KMS-11 (cell line): ENCODE measurements at regions not wholly inside any gene's neighbourhood (a gene's known extent, or its start where the extent isn't known, plus 50 kb on each side); places are given as distances from the start of the nearest gene placed in this dataset.

Source experiments
- H2AFZ ChIP-seq: fragments of 200-600 bp; sonication (generic); 2 replicates; pipeline ENCODE4 v1.6.1; 2016; ENCODE audit warnings: antibody characterized with exemption, mixed run types, low read depth
- H3K27ac ChIP-seq: fragments of 200-600 bp; sonication (generic); 2 replicates; pipeline ENCODE4 v1.6.1; 2016; ENCODE audit warnings: mild to moderate bottlenecking, mixed run types
- H3K27me3 ChIP-seq: fragments of 200-600 bp; sonication (generic); 2 replicates; pipeline ENCODE4 v1.6.1; 2017; ENCODE audit warnings: mild to moderate bottlenecking, low read depth, mixed run types, moderate library complexity; ENCODE audit not compliant: insufficient read depth
- H3K36me3 ChIP-seq: fragments of 200-600 bp; sonication (generic); 2 replicates; pipeline ENCODE4 v1.6.1; 2017; ENCODE audit warnings: mild to moderate bottlenecking, mixed run types; ENCODE audit not compliant: insufficient read depth
- H3K4me1 ChIP-seq: fragments of 200-600 bp; sonication (generic); 2 replicates; pipeline ENCODE4 v1.6.1; 2016; ENCODE audit warnings: mild to moderate bottlenecking, low read depth, mixed run types; ENCODE audit not compliant: poor library complexity, severe bottlenecking
- H3K4me2 ChIP-seq: fragments of 200-600 bp; sonication (generic); 2 replicates; pipeline ENCODE4 v1.7.0; 2016; ENCODE audit warnings: mild to moderate bottlenecking, mixed run types
- H3K4me3 ChIP-seq: fragments of 200-600 bp; sonication (generic); IDR thresholded peaks from 2 replicates; pipeline ENCODE4 v1.6.1; 2017; ENCODE audit warnings: low read depth, low read length, mixed read lengths; ENCODE audit not compliant: insufficient read depth
- H3K79me2 ChIP-seq: fragments of 200-600 bp; sonication (generic); 2 replicates; pipeline ENCODE4 v1.6.1; 2016; ENCODE audit warnings: low read depth, mixed run types; ENCODE audit not compliant: insufficient read depth
- H3K9ac ChIP-seq: fragments of 200-600 bp; sonication (generic); 2 replicates; pipeline ENCODE4 v1.6.1; 2016; ENCODE audit warnings: mild to moderate bottlenecking, mixed run types
- H4K20me1 ChIP-seq: fragments of 200-600 bp; sonication (generic); 2 replicates; pipeline ENCODE4 v1.6.1; 2016; ENCODE audit warnings: mild to moderate bottlenecking, mixed run types; ENCODE audit not compliant: insufficient read depth
- TF ChIP-seq, protein P1 (sequence below): fragments of 200-600 bp; sonication (generic); conservative IDR thresholded peaks from 2 replicates; pipeline ENCODE4 v1.6.1; 2017; ENCODE audit warnings: low read depth, mild to moderate bottlenecking, antibody characterized with exemption, low read length, moderate library complexity, mixed read lengths

DNA sequence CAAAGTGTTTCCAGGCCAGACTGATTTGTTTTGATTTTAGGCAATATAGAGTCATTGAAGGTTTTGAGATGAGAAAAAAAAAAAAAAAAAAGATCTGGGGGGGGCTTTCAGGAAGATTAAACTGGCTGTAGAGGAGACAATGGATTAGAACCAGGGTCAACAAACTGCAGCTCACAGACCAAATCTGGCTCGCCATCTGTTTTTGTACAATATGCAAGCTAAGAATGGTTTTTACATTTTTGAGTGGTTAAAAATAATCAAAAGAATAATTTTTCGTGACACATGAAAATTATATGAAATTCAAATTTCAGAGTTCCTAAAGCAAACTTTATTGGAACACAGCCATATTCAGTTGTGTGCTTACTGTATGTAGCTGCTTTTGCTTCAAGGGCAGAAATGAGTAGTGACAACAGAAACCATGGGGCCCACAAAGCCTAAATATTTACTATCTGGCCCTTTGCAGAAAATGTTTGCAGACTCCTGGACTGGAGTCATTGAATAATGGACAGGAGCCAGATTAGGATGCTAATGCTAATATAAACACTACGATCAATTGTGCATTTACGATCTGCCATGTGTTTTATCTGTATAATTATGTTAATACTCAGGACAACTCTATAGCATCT, 375.7 kb upstream of the DAB1 start:
- no peaks in the 10 kb centered on the region for H3K27me3 ChIP-seq
- no peak overlapping the region for H2AFZ ChIP-seq
- no peaks in the 10 kb centered on the region for H3K36me3 ChIP-seq
- no peaks in the 10 kb centered on the region for H4K20me1 ChIP-seq
- H3K4me3 ChIP-seq, result no peak overlapping the region
- TF ChIP-seq, protein P1, sequence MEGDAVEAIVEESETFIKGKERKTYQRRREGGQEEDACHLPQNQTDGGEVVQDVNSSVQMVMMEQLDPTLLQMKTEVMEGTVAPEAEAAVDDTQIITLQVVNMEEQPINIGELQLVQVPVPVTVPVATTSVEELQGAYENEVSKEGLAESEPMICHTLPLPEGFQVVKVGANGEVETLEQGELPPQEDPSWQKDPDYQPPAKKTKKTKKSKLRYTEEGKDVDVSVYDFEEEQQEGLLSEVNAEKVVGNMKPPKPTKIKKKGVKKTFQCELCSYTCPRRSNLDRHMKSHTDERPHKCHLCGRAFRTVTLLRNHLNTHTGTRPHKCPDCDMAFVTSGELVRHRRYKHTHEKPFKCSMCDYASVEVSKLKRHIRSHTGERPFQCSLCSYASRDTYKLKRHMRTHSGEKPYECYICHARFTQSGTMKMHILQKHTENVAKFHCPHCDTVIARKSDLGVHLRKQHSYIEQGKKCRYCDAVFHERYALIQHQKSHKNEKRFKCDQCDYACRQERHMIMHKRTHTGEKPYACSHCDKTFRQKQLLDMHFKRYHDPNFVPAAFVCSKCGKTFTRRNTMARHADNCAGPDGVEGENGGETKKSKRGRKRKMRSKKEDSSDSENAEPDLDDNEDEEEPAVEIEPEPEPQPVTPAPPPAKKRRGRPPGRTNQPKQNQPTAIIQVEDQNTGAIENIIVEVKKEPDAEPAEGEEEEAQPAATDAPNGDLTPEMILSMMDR, result no peak
- H3K9ac ChIP-seq, result no peak overlapping the region
- no peak overlapping the region for H3K4me2 ChIP-seq
- H3K79me2 ChIP-seq, result no peaks in the 10 kb centered on the region
- no peaks in the 10 kb centered on the region for H3K4me1 ChIP-seq
- no peak overlapping the region for H3K27ac ChIP-seq

DNA sequence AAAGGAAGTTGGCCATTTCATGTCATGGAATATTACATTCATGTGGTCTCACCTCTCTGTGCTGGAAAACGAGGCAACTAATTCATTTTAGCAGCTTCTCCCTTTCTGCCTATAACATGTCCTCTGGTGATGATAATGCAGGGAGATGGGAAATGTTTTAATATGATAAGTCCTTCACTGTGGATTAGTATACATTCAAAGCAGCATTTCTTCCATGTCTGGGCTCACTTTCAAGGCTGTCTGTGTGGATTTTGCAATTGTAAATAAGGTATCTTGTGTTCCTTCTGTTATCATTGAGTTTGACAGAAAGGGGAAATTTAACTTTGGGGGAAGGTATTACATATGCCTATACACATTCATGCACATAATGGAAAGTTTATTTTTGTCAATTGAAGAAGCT, 374.7 kb upstream of the DAB1 start:
- no peak overlapping the region for H3K27ac ChIP-seq
- H3K27me3 ChIP-seq, result no peaks in the 10 kb centered on the region

DNA sequence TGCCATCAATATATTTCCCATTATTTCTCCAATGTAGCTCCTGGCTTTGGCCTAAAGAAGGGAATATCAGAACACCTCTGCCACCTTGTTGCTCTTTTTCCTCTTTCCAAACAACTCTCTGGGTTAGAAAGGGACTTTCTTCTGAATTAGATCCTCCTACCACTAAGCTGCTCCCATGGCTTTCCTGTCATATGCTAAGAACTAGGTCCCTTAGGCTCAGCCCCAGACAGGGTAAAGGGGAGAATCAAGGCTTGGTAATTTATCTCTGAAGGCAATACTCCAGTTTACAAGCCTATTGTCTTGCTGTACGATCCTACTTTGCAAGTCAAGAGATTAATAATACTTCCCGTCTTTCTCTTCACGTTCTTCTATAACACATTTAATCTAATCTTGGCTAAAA, 373.2 kb upstream of the DAB1 start:
- no peak overlapping the region for H3K4me2 ChIP-seq
- no peak overlapping the region for H3K27ac ChIP-seq
- no peak overlapping the region for H3K9ac ChIP-seq
- H3K27me3 ChIP-seq, result no peaks in the 10 kb centered on the region
- H3K79me2 ChIP-seq, result no peaks in the 10 kb centered on the region
- no peaks in the 10 kb centered on the region for H4K20me1 ChIP-seq
- no peaks in the 10 kb centered on the region for H3K36me3 ChIP-seq
- H3K4me3 ChIP-seq, result no peak overlapping the region
- TF ChIP-seq, protein P1, result no peak
- no peak overlapping the region for H2AFZ ChIP-seq
- H3K4me1 ChIP-seq, result no peaks in the 10 kb centered on the region

More for the DNA sequence above, 374.7 kb upstream of the DAB1 start:
- H3K36me3 ChIP-seq, result no peaks in the 10 kb centered on the region
- no peaks in the 10 kb centered on the region for H3K4me1 ChIP-seq
- TF ChIP-seq, protein P1, result no peak
- no peak overlapping the region for H3K4me3 ChIP-seq
- no peaks in the 10 kb centered on the region for H3K79me2 ChIP-seq
- no peak overlapping the region for H3K4me2 ChIP-seq
- no peak overlapping the region for H3K9ac ChIP-seq
- H2AFZ ChIP-seq, result no peak overlapping the region
- H4K20me1 ChIP-seq, result no peaks in the 10 kb centered on the region

DNA sequence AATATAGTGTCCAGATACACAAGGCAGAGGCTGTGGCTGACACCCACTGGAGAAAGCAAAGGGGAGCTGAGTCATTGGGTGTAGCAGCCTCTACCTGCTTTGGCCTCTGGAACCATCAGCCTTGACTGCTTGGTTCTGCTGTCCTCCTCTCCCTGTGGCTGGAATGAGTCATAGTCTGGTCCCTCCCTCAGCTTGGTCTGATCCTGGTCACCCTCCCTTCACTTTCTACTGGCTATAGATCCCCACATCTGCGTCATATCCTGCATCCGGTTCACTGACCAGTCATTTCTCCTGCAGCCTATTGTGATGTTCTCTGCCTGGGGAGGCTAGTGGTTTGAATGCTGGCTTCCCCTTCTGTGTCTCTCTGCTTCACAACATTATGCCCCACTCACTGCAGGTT, 372.8 kb upstream of the DAB1 start:
- H3K27me3 ChIP-seq, result no peaks in the 10 kb centered on the region
- TF ChIP-seq, protein P1, result no peak
- no peaks in the 10 kb centered on the region for H3K79me2 ChIP-seq
- no peak overlapping the region for H3K4me2 ChIP-seq
- no peak overlapping the region for H2AFZ ChIP-seq
- no peak overlapping the region for H3K9ac ChIP-seq
- H3K27ac ChIP-seq, result no peak overlapping the region
- no peak overlapping the region for H3K4me3 ChIP-seq
- H4K20me1 ChIP-seq, result no peaks in the 10 kb centered on the region
- no peaks in the 10 kb centered on the region for H3K36me3 ChIP-seq
- H3K4me1 ChIP-seq, result no peaks in the 10 kb centered on the region
